NOMO-1 treated with dmso at 0.1 percent for 144 hours (cell line): ENCODE measurements at regions not wholly inside any gene's neighbourhood (a gene's known extent, or its start where the extent isn't known, plus 50 kb on each side); places are given as distances from the start of the nearest gene placed in this dataset.
"Not testable (repeated sequence)": the region's sequence is repeated elsewhere in the genome, so short reads cannot be mapped to it uniquely, and the experiment has no call there.

Experiments used
- DNase-seq: peaks from one replicate; lab custom pipeline; 2025; ENCODE audit not compliant: unreplicated experiment; lab: John Stamatoyannopoulos, UW

DNA sequence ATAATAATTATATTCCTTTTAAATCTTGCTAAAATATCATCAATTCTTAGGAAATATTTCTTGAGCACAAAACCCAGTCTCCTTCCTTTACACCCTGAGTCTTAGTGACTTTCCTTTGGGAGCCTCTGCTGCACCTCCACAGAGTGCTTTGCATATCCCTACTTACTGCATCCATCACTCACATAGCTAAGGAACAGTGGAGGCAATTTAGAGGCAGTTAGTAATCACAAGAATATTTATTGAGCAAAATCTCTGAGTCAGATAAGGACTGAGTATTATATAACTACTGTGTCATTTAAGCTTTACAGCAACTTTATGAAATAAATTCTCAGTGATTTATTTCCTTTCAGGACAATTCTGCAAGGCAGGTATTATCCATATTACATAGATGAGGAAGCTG lies 327.7 kb downstream of the TMX3 start:
- DNase-seq, result no peak

DNA sequence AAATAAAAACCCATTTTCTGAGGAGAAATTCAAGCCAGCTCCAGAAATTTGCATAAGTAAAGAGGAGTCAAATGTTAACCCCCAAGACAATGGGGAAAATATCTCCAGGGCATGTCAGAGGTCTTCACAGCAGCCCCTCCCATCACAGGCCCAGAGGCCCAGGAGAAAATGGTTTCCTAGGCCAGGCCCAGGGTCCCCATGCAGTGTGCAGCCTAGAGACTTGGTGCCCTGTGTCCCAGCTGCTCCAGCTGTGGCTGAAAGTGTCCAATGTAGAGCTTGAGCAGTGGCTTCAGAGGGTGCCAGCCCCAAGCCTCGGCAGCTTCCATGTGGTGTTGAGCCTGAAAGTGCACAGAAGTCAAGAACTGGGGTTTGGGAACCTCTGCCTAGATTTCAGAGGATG lies 330.9 kb downstream of the TMX3 start:
- not testable (repeated sequence) for DNase-seq

DNA sequence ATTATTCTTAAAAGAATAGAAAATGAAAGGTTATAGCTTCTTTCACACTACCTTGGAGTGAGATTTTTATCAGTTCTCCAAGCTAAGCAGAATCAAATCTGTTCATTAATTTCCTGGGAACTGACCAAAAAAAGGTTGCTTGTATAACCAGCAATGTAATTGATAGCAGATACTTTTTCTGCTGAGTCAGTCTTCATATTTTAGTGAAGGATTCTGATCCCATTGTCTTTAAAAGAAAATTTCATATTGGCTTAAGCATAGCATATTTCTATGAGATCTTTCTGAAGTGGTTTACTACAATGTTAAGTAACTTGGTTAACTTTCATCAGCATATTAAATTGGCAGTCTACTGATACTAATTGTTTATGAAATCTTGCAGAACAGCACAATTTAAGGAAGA lies 338.0 kb downstream of the TMX3 start:
- DNase-seq, result no peak

DNA sequence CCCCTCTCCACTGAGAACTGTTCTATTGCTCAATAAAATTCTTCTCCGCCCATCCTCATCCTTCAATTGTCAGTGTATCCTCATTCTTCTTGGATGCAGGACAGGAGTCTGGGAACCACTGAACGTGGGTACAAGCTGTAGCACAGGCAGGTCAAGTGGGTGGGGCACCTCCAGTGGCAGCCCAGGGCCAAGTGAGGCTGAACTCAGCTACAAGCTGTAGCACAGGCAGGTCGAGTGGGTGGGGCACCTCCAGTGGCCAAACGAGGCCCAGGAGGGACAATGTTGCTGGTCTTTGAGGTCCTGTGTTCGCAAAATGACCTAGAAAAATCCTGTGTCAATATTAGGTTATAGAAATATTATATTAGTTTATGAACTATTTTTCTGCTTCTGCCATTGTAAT lies 352.0 kb downstream of the TMX3 start:
- DNase-seq, result no peak

DNA sequence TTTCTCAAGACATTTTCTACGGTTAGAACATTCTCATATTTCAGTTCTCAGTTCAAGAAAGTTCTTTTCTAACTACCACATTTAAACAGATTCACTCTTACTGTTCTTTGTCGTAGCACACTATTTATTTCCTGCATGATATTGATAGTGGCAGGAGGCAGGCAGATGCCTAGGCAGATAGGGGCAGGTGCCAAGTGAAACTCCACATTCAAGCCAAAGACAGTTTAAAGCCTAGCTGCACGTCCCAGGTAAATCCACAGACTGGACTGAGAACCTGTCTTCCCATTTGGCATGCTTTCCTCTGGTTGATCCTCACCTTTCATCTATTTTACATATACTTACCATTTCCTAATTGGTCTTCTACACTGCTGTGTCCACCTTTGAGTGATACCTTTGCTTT lies 359.3 kb downstream of the TMX3 start:
- no peak for DNase-seq

- DNase-seq, result no peak
Measured at GRCh38 chr18:68354176-68354575, 360.7 kb downstream of the TMX3 start.

DNA sequence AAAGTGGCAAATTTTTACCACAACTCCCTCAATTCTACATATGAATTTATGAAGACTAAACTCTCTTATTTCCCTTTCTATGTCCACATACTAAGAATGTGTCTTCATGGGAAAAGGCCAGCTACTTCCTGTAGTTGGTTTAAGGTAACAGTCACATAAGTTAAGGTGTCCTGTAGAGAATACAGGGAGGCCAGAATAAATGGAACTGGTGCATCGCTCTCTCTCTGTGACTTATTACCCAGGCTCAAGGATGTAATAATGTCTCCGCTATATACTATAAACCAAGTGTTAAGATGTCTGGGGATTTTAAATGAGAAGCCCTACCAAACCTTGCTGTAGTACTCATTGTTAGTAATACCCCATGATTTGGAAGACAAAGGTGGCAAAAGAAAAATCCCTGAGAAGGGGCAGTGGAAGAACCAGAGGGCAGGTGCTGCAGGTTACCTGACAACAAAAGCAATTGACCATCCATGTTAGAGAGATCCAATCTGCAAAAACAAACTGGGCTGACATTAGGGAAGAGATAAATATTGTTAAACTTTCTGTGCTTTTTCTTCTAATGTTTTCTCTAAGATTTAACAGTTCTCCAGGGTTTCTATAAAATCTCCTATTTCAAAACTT lies 372.8 kb downstream of the TMX3 start:
- DNase-seq, result no peak

DNA sequence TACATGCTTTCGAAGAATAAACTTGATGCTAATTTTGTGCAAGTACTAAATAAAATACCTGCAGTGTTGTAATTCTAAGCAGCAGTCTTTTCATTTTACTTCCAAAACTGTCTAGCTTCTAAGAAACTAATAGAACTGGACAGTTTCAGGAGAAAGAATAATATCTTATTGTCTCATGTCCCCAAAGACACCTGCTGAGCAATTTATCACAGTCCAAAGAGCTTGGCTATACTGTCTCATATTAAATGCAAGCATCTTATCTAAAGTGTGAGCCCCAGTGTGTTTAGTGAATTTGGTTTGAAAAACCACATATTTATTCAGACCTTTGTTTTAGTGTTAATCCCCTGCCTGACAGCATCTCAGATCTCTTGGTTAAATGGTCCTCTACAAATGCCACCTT lies 374.3 kb downstream of the TMX3 start:
- no peak for DNase-seq

- DNase-seq, result no peak
Measured at GRCh38 chr18:68330658-68331057, 384.2 kb downstream of the TMX3 start.

DNA sequence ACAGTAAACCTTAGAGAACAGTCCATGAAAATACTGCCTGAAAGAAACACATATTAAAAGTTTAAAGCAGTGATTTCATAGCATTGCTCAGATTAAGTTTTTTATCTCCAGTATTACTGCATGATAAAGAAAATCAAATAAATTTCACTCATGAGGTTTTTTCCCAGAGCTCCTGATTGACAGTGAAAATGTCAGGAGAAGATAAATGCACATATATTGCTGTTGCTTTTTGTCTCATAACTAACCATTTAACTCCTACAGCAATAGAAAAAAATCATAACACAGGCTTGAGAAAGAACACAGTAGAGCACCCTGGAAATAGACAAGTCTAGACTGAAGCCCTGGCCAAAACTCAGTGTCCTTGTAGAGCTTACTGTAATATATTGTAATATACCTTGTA lies 391.0 kb downstream of the TMX3 start:
- no peak for DNase-seq

DNA sequence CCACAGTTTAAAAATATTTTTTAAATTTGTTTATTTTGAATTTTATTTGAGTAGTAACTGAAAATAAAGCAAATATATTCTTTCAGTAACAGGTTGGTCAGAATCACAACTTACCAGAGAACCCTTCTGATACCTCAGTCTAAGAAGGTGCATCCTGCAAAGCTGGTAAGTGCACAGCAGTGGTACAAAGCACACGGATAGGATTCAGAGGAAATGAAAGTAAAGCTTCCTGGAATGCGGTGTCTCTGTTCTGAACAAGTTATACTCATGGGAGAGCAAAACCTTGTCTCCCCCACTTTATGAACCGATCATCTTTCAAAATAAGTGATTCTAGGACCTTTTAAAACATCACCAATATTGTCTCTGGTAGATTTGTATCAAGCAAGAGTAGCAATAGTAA lies 398.3 kb downstream of the TMX3 start:
- no peak for DNase-seq

- DNase-seq, result no peak
Measured at GRCh38 chr18:68314403-68314802, 400.5 kb downstream of the TMX3 start.

DNA sequence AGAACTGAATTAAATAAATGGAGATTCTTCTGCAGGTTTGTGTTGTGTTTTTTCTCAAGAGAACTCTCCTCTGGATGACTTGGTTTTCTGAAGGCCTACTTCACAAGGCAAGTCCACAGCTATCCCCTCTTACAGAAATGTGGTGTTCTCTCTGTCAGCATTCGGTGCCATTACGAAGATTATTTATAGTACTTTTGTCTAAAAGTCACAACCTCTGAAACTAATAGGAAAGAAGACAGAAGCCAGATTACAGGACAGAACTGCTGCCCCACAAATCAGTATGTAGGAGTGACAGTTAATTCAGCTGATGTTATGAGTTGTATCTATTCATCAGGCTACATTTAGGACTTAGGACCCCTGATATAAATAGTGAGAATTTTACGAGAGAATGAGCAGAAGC lies 413.5 kb downstream of the TMX3 start:
- DNase-seq, result no peak

- no peak for DNase-seq
Measured at GRCh38 chr18:68299906-68300305, 415.0 kb downstream of the TMX3 start.

DNA sequence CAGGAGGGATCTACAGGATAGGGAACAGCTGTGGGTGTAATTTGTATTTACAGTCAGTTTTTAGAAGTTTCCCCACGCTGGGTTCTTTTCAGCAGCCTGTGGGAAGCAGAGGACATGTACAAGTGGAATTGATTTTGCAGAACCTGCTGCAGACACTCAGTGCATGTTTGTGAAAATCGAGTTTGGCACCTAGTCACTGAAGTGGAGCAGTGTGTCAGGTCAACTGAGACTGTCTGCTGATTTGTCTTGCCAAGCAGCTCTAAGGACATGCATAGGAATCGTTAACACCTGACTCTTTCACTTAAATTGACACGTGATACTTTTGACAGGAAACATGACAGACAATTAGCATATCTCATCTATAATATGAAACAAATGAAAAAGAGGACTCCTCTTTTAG lies 416.6 kb downstream of the TMX3 start:
- DNase-seq, result no peak

DNA sequence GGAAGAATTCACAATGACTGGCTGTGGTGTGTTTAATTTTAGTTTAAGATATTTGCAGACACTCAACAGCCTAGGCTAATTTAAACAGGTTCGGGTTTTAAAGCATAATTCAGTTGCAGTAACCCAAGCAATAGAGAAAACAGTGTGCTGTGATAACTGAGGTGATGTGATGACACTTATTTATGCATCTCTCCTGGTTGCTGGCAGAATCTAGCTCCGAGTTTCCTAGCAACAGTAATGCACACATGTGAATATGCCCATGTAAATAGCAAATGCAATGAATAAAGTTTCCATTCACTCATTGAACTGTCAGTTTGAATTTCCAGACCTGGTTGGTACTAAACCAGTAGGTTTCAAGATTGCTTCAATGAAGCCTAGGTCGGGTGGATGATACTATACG lies 426.5 kb downstream of the TMX3 start:
- no peak for DNase-seq

GRCh38 chr18:68284236-68284780 lies 430.6 kb downstream of the TMX3 start:
- DNase-seq, result no peak

DNA sequence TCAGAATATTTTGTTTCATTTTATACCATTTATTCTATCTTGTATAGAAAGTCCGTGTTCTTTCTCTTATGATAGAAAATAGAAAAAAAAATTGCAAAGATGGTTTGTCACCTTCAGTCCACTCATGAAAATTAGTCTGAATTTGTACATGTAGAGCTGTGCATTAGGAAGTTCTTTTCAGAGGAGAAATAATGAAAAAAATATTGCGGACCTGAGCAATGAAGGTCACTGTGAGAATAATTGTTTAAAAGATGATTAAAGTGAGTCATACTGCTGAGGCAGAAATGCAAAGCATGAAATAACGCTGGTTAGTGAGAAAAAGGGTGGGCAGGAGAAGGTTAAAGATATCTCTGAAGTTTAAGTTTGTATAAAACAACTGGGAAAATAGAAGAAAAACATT lies 431.1 kb downstream of the TMX3 start:
- DNase-seq, result no peak

DNA sequence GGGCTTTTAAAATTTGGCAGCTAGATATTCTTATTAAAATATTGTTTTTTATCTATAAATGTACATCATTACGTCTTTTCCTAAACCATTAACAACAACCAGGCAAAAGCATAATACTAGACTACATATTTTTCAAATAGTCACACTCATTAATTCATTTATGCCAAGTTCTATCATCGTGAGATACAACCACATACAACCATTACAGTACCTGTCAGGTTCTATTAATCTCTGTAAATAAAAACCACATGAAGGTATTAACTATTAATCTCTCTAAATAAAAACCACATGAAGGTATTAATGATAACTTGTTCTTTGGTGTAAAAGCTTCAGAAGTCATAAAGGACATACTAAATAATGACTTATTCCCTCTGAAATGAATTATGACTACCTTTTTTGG lies 432.7 kb downstream of the TMX3 start:
- no peak for DNase-seq

GRCh38 chr18:68275616-68276015 lies 439.3 kb downstream of the TMX3 start:
- no peak for DNase-seq

DNA sequence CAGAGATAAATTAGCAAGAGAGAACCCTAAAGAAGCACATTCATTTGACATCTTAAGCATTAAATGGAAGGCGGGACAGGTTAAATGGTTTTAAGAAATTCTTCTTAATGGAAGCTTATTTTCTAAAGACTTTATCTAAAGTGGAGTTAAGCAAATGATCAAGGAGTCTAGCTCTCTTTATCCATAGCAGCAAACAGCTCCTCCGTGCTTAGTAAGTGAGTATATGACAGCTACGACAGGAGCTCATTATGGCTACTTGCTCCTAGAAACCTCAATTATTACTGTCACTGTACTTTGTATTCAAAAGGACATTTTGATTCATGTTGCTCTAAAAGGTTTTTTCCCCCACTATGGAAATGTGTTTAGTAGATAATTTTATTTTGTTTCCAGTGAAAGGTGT lies 444.9 kb downstream of the TMX3 start:
- DNase-seq, result no peak

GRCh38 chr18:68267583-68267982 lies 447.3 kb downstream of the TMX3 start:
- no peak for DNase-seq

- no peak for DNase-seq
Measured at GRCh38 chr18:68263481-68263880, 451.4 kb downstream of the TMX3 start.
